Ovary (tissue), 7 donors: ENCODE measurements at regions not wholly inside any gene's neighbourhood (a gene's known extent, or its start where the extent isn't known, plus 50 kb on each side); places are given as distances from the start of the nearest gene placed in this dataset.

Source experiments
- DNase-seq, 5 donors: peaks; one replicate each; pipeline ENCODE4 v3.0.0-alpha.2; 2019 to 2020
- H3K27ac ChIP-seq, 2 donors: fragments of 200-600 bp; one replicate each; pipeline versions ENCODE4 v1.5.1 to v1.8.0; 2019 to 2022
- H3K27me3 ChIP-seq: fragments of 200-600 bp; one replicate; pipeline ENCODE4 v1.8.0; 2022
- H3K36me3 ChIP-seq: fragments of 200-600 bp; sonication (generic); one replicate; pipeline ENCODE4 v1.5.1; 2019
- H3K4me1 ChIP-seq: one replicate; pipeline ENCODE4 v1.8.1; 2013; ENCODE audit warnings: mild to moderate bottlenecking, moderate library complexity; ENCODE audit not compliant: insufficient read depth
- H3K4me3 ChIP-seq: fragments of 200-600 bp; sonication (generic); one replicate; pipeline ENCODE4 v1.5.1; 2017
- H3K9me3 ChIP-seq, 2 donors: fragments of 200-600 bp in 1 of 2; sonication (generic) in 1 of 2; one replicate each; pipeline versions ENCODE4 v1.5.1 to v1.8.1; 2013 to 2019; ENCODE audit warnings: mild to moderate bottlenecking in 1 of 2, moderate library complexity in 1 of 2
- EP300 ChIP-seq: sonication (generic); formaldehyde crosslinking; IDR thresholded peaks from one replicate; pipeline ENCODE4 v1.6.1; 2017; ENCODE audit warnings: antibody characterized with exemption
- POLR2A ChIP-seq: fragments of 450-650 bp; IDR thresholded peaks from one replicate; pipeline ENCODE4 v1.6.1; 2017; ENCODE audit warnings: antibody characterized with exemption, mild to moderate bottlenecking, moderate library complexity
- WGBS, 3 donors: extraction: QIAGEN DNeasy Blood & Tissue Kit in 1 of 3; methylation state at CpG; one replicate each; pipeline versions ENCODE4 v1.1.5 to v1.1.7; 2013 to 2017; 5-methylcytosine and 5-hydroxymethylcytosine counted together
- intact Hi-C, 4 donors: fragments of 100-400 bp; cut with DNase I; formaldehyde crosslinking; loops; one replicate each; pipeline versions ENCODE4 v1.11.0 to v1.15.1; 2022 to 2023
- TF ChIP-seq, protein P1 (sequence below), 3 donors: fragments of 450-650 bp in 2 of 3; fragments of 200-600 bp in 1 of 3; IDR thresholded peaks; one replicate each; pipeline versions ENCODE4 v1.5.1 to v1.8.0; 2016 to 2022; ENCODE audit warnings: antibody characterized with exemption in 3 of 3, mild to moderate bottlenecking in 1 of 3
- donor health status: DM: no; HTN: no; CAD: no; lungs with moderate emphysema.
- donor health status: DM: no; HTN: no; CAD: no.
- donor health status: Bipolar disorder and iron deficiency.
- donor health status: DM: no; HTN: no; CAD: no.
- donor health status: DM: yes; HTN: yes; CAD: no.

- TF ChIP-seq EP300 (no peak), POLR2A (no peak)
- TF ChIP-seq, protein P1, sequence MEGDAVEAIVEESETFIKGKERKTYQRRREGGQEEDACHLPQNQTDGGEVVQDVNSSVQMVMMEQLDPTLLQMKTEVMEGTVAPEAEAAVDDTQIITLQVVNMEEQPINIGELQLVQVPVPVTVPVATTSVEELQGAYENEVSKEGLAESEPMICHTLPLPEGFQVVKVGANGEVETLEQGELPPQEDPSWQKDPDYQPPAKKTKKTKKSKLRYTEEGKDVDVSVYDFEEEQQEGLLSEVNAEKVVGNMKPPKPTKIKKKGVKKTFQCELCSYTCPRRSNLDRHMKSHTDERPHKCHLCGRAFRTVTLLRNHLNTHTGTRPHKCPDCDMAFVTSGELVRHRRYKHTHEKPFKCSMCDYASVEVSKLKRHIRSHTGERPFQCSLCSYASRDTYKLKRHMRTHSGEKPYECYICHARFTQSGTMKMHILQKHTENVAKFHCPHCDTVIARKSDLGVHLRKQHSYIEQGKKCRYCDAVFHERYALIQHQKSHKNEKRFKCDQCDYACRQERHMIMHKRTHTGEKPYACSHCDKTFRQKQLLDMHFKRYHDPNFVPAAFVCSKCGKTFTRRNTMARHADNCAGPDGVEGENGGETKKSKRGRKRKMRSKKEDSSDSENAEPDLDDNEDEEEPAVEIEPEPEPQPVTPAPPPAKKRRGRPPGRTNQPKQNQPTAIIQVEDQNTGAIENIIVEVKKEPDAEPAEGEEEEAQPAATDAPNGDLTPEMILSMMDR (IDR thresholded peaks at IDR 0.05) = no peak
- Histone ChIP-seq H3K27me3 (no peaks in the 10 kb centered on the region), H3K9me3 (no peaks in the 10 kb centered on the region), H3K36me3 (no peaks in the 10 kb centered on the region), H3K27ac (no peak overlapping the region), H3K4me1 (peaks cover 1% of the 10 kb centered on the region), H3K4me3 (no peak overlapping the region)
- WGBS, 3 donors = 78 to 85% (median 82%) methylated on average over 16 of the region's 16 CpGs
- DNase-seq = no peak
- intact Hi-C loops = no loop called here
These were observed 264.2 kb downstream of the AACS start for GRCh38 chr12:125329239-125330102.

- Histone ChIP-seq H3K4me3 (peak overlapping the region; percentile 7), H3K27ac (no peak overlapping the region), H3K9me3 (no peaks in the 10 kb centered on the region), H3K27me3 (no peaks in the 10 kb centered on the region), H3K36me3 (no peaks in the 10 kb centered on the region), H3K4me1 (peaks cover 1% of the 10 kb centered on the region)
- 0 to 2% (median 1%) methylated on average over 19 to 30 of the region's 30 CpGs for WGBS, 3 donors
- DNase-seq = peak; percentile 10 to 58 (median 37)
- intact Hi-C loops = no loop called here
- no peak for TF ChIP-seq POLR2A
- TF ChIP-seq, protein P1 (IDR thresholded peaks at IDR 0.05) = peak in 2 of 3 donors; percentile 19 to 49
These were observed 265.6 kb downstream of the AACS start for GRCh38 chr12:125330645-125331341.

DNA sequence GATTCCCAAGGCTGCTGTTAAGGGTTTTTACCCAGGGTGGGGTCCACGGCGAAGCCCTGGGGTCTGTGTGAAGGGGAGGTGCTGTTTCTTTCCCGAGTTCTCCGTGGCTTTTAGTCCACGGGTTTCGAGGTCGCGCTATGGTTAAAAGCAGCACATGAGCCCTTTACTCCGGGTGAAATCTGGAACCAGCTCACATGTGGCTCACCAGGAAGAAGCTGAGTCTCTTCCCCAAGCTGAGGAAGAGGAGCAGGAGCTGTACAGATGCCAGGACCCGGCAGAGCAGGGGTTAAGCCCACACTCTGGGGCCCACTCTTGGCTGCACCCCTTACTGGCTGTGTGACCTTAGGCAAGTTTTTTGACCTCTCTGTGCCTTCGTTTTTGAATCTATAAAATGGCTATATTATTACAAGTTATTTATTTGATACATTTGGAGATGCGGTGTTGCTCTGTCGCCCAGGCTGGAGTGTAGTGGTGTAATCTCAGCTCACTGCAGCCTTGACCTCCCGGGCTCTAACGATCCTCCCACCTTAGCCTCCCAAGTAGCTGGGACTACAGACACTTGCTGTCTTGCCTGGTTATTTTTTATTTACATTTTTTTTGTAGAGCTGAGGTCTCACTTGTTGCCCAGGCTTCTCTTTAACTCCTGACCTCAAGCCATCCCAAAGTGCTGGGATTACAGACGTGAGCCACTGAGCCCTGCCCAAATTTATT is 266.3 kb downstream of the AACS start:
- TF ChIP-seq, protein P1 (IDR thresholded peaks at IDR 0.05) = no peak
- TF ChIP-seq EP300 (no peak), POLR2A (no peak)
- H3K4me3 ChIP-seq = peak overlapping the region; percentile 7

GRCh38 chr12:125332900-125333299 is 267.7 kb downstream of the AACS start:
- Histone ChIP-seq H3K4me1 (peaks cover 1% of the 10 kb centered on the region), H3K27ac (no peak overlapping the region), H3K27me3 (no peaks in the 10 kb centered on the region), H3K36me3 (no peaks in the 10 kb centered on the region), H3K4me3 (no peak overlapping the region), H3K9me3 (no peaks in the 10 kb centered on the region)
- DNase-seq = no peak
- WGBS, 3 donors = 57 to 72% (median 61%) methylated on average over 11 of the region's 11 CpGs
- intact Hi-C loops = no loop called here
- TF ChIP-seq, protein P1 (IDR thresholded peaks at IDR 0.05) = no peak
- TF ChIP-seq EP300 (no peak), POLR2A (no peak)

More for the DNA sequence above, 266.3 kb downstream of the AACS start:
- Histone ChIP-seq H3K9me3 (no peaks in the 10 kb centered on the region), H3K27me3 (no peaks in the 10 kb centered on the region), H3K36me3 (no peaks in the 10 kb centered on the region), H3K4me1 (peaks cover 1% of the 10 kb centered on the region), H3K27ac (no peak overlapping the region)
- 8 to 15% (median 9%) methylated on average over 16 of the region's 16 CpGs for WGBS, 3 donors
- intact Hi-C loops = no loop called here
- no peak for DNase-seq
